ENCODE measurements at regions not wholly inside any gene's neighbourhood (a gene's known extent, or its start where the extent isn't known, plus 50 kb on each side); places are given as distances from the start of the nearest gene placed in this dataset.
"Not testable (repeated sequence)": the region's sequence is repeated elsewhere in the genome, so short reads cannot be mapped to it uniquely, and the experiment has no call there.

DNA sequence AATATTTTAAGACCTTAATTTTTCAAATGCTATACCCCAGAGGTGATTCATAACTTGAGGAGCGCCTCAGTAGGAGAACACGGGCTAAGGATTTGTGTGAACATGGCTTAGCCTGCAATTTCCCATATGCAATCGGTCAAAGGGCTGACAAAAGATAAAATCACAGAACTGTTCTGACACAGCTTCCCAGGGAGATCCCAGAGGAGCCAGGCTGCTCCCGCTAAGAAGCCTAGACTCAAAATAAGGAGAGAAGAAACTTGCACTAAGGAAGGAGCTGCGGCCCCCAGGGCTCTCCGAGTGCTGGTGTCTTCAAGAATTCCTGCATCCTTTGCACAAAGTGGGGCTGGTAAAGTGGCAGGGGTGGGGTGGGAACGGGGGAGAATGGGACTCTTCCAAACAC lies 106.3 kb upstream of the DLG1 start:
- Histone ChIP-seq H3K9me3 (ENCODE audit: control insufficient read depth, insufficient read depth, low read depth, low read length) (no peaks in the 10 kb centered on the region), H3K9ac (ENCODE audit: insufficient read depth, low read length) (no peak overlapping the region), H3K27ac (ENCODE audit: insufficient read depth, low read length) (no peak overlapping the region), H2AFZ (ENCODE audit: low read length) (no peak overlapping the region), H3K79me2 (ENCODE audit: control insufficient read depth, insufficient read depth, low read length) (no peaks in the 10 kb centered on the region), H3K27me3 (ENCODE audit: control insufficient read depth, insufficient read depth, low read length) (peaks cover 8% of the 10 kb centered on the region), H4K20me1 (ENCODE audit: control insufficient read depth, extremely low read depth, insufficient read depth, low read length) (no peaks in the 10 kb centered on the region), H3K4me3 (replicated peaks in 1 of 4; ENCODE audit: control extremely low read depth in 1 of 4, insufficient read depth in 1 of 4, low read depth in 3 of 4, low read length in 4 of 4) (no peak overlapping the region), H3K4me1 (ENCODE audit: control insufficient read depth, extremely low read depth, insufficient read depth, low read length) (no peaks in the 10 kb centered on the region), H3K36me3 (ENCODE audit: control insufficient read depth, insufficient read depth, low read length) (no peaks in the 10 kb centered on the region), H3K4me2 (ENCODE audit: extremely low read depth, insufficient read depth, low read length) (no peak overlapping the region)
- TF ChIP-seq CTCF (conservative IDR thresholded peaks at IDR 0.05 in 1 of 2, IDR thresholded peaks at IDR 0.05 in 1 of 2; ENCODE audit: low read depth in 1 of 2, low read length in 2 of 2) (no peak), EZH2 (IDR thresholded peaks at IDR 0.05; ENCODE audit: low read length, missing control alignments) (no peak)
- no peak for DNase-seq (ENCODE audit: low read depth in 2 of 2)

DNA sequence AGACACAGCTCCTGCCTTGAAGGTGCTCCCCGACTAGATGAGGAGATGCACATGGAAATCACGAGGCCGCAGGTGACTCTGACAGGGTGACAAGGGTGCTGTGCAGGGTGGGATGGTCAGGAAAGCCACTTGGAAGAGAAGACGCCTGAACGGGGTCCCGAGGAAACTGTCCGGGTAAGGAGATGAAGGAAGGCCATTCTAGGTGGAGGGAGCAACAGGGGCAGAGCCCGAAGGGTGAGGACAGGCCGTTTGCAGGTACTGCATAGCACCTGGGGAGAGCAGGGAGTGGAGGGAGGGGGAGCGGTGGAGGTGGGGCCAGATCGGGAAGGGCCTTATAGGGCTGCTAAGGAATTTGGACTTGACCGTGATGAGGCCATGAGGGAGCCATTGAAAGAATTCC lies 105.6 kb upstream of the DLG1 start:
- Histone ChIP-seq H3K27ac (ENCODE audit: insufficient read depth, low read length) (no peak overlapping the region), H3K4me3 (replicated peaks in 1 of 4; ENCODE audit: control extremely low read depth in 1 of 4, insufficient read depth in 1 of 4, low read depth in 3 of 4, low read length in 4 of 4) (no peak overlapping the region), H3K4me1 (ENCODE audit: control insufficient read depth, extremely low read depth, insufficient read depth, low read length) (no peaks in the 10 kb centered on the region), H4K20me1 (ENCODE audit: control insufficient read depth, extremely low read depth, insufficient read depth, low read length) (no peaks in the 10 kb centered on the region), H3K79me2 (ENCODE audit: control insufficient read depth, insufficient read depth, low read length) (no peaks in the 10 kb centered on the region), H2AFZ (ENCODE audit: low read length) (no peak overlapping the region), H3K36me3 (ENCODE audit: control insufficient read depth, insufficient read depth, low read length) (no peaks in the 10 kb centered on the region), H3K4me2 (ENCODE audit: extremely low read depth, insufficient read depth, low read length) (no peak overlapping the region), H3K9ac (ENCODE audit: insufficient read depth, low read length) (no peak overlapping the region), H3K27me3 (ENCODE audit: control insufficient read depth, insufficient read depth, low read length) (peaks cover 12% of the 10 kb centered on the region), H3K9me3 (ENCODE audit: control insufficient read depth, insufficient read depth, low read depth, low read length) (no peaks in the 10 kb centered on the region)
- TF ChIP-seq EZH2 (IDR thresholded peaks at IDR 0.05; ENCODE audit: low read length, missing control alignments): no peak
- no peak for TF ChIP-seq CTCF (conservative IDR thresholded peaks at IDR 0.05 in 1 of 2, IDR thresholded peaks at IDR 0.05 in 1 of 2; ENCODE audit: low read depth in 1 of 2, low read length in 2 of 2)
- no peak for DNase-seq (ENCODE audit: low read depth in 2 of 2)

GRCh38 chr3:197402401-197402800 lies 104.0 kb upstream of the DLG1 start:
- H2AFZ ChIP-seq (ENCODE audit: low read length); DNase-seq (ENCODE audit: low read depth in 2 of 2); H3K27ac ChIP-seq (ENCODE audit: insufficient read depth, low read length); H3K9me3 ChIP-seq (ENCODE audit: control insufficient read depth, insufficient read depth, low read depth, low read length); H3K4me3 ChIP-seq (replicated peaks in 1 of 4; ENCODE audit: control extremely low read depth in 1 of 4, insufficient read depth in 1 of 4, low read depth in 3 of 4, low read length in 4 of 4); H3K36me3 ChIP-seq (ENCODE audit: control insufficient read depth, insufficient read depth, low read length); H3K4me2 ChIP-seq (ENCODE audit: extremely low read depth, insufficient read depth, low read length); H4K20me1 ChIP-seq (ENCODE audit: control insufficient read depth, extremely low read depth, insufficient read depth, low read length); H3K9ac ChIP-seq (ENCODE audit: insufficient read depth, low read length); H3K79me2 ChIP-seq (ENCODE audit: control insufficient read depth, insufficient read depth, low read length); H3K4me1 ChIP-seq (ENCODE audit: control insufficient read depth, extremely low read depth, insufficient read depth, low read length): not testable (repeated sequence)
- peaks cover 18% of the 10 kb centered on the region for H3K27me3 ChIP-seq (ENCODE audit: control insufficient read depth, insufficient read depth, low read length)

- no peaks in the 10 kb centered on the region for H3K4me1 ChIP-seq (ENCODE audit: control insufficient read depth, extremely low read depth, insufficient read depth, low read length)
- peaks cover 23% of the 10 kb centered on the region for H3K27me3 ChIP-seq (ENCODE audit: control insufficient read depth, insufficient read depth, low read length)
- no peak overlapping the region for H3K9ac ChIP-seq (ENCODE audit: insufficient read depth, low read length)
- no peak for DNase-seq (ENCODE audit: low read depth in 2 of 2)
- no peak overlapping the region for H3K27ac ChIP-seq (ENCODE audit: insufficient read depth, low read length)
- H3K79me2 ChIP-seq (ENCODE audit: control insufficient read depth, insufficient read depth, low read length): no peaks in the 10 kb centered on the region
- H3K9me3 ChIP-seq (ENCODE audit: control insufficient read depth, insufficient read depth, low read depth, low read length): no peaks in the 10 kb centered on the region
- no peak overlapping the region for H3K4me2 ChIP-seq (ENCODE audit: extremely low read depth, insufficient read depth, low read length)
- TF ChIP-seq CTCF (conservative IDR thresholded peaks at IDR 0.05 in 1 of 2, IDR thresholded peaks at IDR 0.05 in 1 of 2; ENCODE audit: low read depth in 1 of 2, low read length in 2 of 2) (no peak), EZH2 (IDR thresholded peaks at IDR 0.05; ENCODE audit: low read length, missing control alignments) (no peak)
- H4K20me1 ChIP-seq (ENCODE audit: control insufficient read depth, extremely low read depth, insufficient read depth, low read length): peaks cover 1% of the 10 kb centered on the region
- no peak overlapping the region for H3K4me3 ChIP-seq (replicated peaks in 1 of 4; ENCODE audit: control extremely low read depth in 1 of 4, insufficient read depth in 1 of 4, low read depth in 3 of 4, low read length in 4 of 4)
- H3K36me3 ChIP-seq (ENCODE audit: control insufficient read depth, insufficient read depth, low read length): no peaks in the 10 kb centered on the region
- no peak overlapping the region for H2AFZ ChIP-seq (ENCODE audit: low read length)
Observed at GRCh38 chr3:197399486-197399885, 101.1 kb upstream of the DLG1 start.

Data from fibroblast of lung (primary cell).